Breast epithelium (tissue), 3 donors: ENCODE measurements at regions not wholly inside any gene's neighbourhood (a gene's known extent, or its start where the extent isn't known, plus 50 kb on each side); places are given as distances from the start of the nearest gene placed in this dataset.

Experiments used
- POLR2AphosphoS5 ChIP-seq, 3 donors: sonication (generic); formaldehyde crosslinking; IDR thresholded peaks; one replicate each; pipeline ENCODE4 v1.6.1; 2017; ENCODE audit warnings: antibody characterized with exemption in 3 of 3
- TF ChIP-seq, protein P1 (sequence below), 3 donors: fragments of 450-650 bp; IDR thresholded peaks; one replicate each; pipeline ENCODE4 v1.5.1; 2016 to 2017; ENCODE audit warnings: antibody characterized with exemption in 3 of 3, mild to moderate bottlenecking in 3 of 3, moderate library complexity in 3 of 3

DNA sequence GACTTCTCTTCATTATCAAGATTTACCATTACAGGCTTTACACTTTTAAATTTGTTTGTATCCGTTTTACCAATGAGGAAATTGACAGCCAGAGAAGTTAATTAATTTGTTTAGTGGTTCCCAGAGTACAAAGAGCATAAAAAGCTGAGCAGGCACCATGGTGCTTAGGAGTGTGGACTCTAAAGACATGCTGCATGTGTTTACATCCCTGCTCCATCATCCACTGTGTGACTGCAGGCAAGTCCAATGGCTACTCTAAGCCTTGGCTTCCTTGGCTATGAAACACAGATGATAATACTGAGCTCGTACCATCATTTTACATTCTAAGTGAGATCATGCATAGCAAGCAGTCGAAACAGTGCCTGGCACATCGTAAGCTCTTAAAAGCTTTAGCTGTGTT is 108.0 kb upstream of the SLC35G4 start:
- TF ChIP-seq, protein P1, sequence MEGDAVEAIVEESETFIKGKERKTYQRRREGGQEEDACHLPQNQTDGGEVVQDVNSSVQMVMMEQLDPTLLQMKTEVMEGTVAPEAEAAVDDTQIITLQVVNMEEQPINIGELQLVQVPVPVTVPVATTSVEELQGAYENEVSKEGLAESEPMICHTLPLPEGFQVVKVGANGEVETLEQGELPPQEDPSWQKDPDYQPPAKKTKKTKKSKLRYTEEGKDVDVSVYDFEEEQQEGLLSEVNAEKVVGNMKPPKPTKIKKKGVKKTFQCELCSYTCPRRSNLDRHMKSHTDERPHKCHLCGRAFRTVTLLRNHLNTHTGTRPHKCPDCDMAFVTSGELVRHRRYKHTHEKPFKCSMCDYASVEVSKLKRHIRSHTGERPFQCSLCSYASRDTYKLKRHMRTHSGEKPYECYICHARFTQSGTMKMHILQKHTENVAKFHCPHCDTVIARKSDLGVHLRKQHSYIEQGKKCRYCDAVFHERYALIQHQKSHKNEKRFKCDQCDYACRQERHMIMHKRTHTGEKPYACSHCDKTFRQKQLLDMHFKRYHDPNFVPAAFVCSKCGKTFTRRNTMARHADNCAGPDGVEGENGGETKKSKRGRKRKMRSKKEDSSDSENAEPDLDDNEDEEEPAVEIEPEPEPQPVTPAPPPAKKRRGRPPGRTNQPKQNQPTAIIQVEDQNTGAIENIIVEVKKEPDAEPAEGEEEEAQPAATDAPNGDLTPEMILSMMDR (IDR thresholded peaks at IDR 0.05) = no peak
- no peak for TF ChIP-seq POLR2AphosphoS5 (IDR thresholded peaks at IDR 0.05)
